ENCODE measurements at regions not wholly inside any gene's neighbourhood (a gene's known extent, or its start where the extent isn't known, plus 50 kb on each side); places are given as distances from the start of the nearest gene placed in this dataset.

DNA sequence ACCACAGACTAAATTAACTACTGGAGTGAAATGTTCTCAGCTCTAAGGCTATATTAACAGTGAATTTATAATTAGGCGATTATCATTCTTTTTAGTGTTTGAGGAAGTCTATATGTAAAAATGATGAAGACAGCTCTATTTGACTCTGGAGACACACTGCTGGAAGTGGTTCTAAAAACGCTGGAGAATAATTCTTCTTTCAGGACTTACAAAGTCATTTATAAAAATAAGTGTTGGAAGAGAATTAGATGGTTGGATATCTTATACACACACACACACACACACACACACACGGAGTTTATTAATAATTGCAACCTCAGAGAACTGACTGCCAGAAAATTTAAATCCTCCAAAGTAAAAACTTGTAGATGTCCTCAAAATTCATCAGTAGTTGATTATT, 1171.3 kb downstream of the EFNB2 start:
- TF ChIP-seq POLR2A (IDR thresholded peaks at IDR 0.05): no peak
- TF ChIP-seq, protein P1, sequence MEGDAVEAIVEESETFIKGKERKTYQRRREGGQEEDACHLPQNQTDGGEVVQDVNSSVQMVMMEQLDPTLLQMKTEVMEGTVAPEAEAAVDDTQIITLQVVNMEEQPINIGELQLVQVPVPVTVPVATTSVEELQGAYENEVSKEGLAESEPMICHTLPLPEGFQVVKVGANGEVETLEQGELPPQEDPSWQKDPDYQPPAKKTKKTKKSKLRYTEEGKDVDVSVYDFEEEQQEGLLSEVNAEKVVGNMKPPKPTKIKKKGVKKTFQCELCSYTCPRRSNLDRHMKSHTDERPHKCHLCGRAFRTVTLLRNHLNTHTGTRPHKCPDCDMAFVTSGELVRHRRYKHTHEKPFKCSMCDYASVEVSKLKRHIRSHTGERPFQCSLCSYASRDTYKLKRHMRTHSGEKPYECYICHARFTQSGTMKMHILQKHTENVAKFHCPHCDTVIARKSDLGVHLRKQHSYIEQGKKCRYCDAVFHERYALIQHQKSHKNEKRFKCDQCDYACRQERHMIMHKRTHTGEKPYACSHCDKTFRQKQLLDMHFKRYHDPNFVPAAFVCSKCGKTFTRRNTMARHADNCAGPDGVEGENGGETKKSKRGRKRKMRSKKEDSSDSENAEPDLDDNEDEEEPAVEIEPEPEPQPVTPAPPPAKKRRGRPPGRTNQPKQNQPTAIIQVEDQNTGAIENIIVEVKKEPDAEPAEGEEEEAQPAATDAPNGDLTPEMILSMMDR (IDR thresholded peaks at IDR 0.05): no peak
